Gastroesophageal sphincter (tissue), 4 donors: ENCODE measurements at regions not wholly inside any gene's neighbourhood (a gene's known extent, or its start where the extent isn't known, plus 50 kb on each side); places are given as distances from the start of the nearest gene placed in this dataset.

Source experiments
- ATAC-seq: fragments of 150-250 bp; one replicate; pipeline ENCODE4 v1.9.1; 2016; ENCODE audit warnings: mild to moderate bottlenecking, moderate library complexity
- H3K27ac ChIP-seq, 4 donors: fragments of 200-600 bp; sonication (generic) in 3 of 4; 1 replicate in 3 of 4; 2 replicates in 1 of 4; pipeline ENCODE4 v1.5.1; 2016 to 2019
- H3K27me3 ChIP-seq: fragments of 200-600 bp; sonication (generic); one replicate; pipeline ENCODE4 v1.5.1; 2019
- H3K36me3 ChIP-seq, 2 donors: fragments of 200-600 bp; sonication (generic); one replicate each; pipeline ENCODE4 v1.5.1; 2019; ENCODE audit warnings: control low read depth in 1 of 2
- H3K4me1 ChIP-seq, 3 donors: fragments of 200-600 bp; sonication (generic); 1 replicate in 2 of 3; 2 replicates in 1 of 3; pipeline ENCODE4 v1.5.1; 2016 to 2019; ENCODE audit warnings: control low read depth in 2 of 3
- H3K4me3 ChIP-seq, 2 donors: fragments of 200-600 bp; sonication (generic); one replicate each; pipeline ENCODE4 v1.5.1; 2019; ENCODE audit warnings: mild to moderate bottlenecking in 1 of 2, moderate library complexity in 1 of 2
- H3K9me3 ChIP-seq, 3 donors: fragments of 200-600 bp; sonication (generic); one replicate each; pipeline ENCODE4 v1.5.1; 2017 to 2019; ENCODE audit warnings: control low read depth in 2 of 3
- CTCF ChIP-seq, 4 experiments: fragments of 200-600 bp in 2 of 4; fragments of 450-650 bp in 2 of 4; sonication (generic) in 1 of 4; IDR thresholded peaks; one replicate each; pipeline ENCODE4 v1.5.1; 2017 to 2019; ENCODE audit warnings: antibody characterized with exemption in 4 of 4, mild to moderate bottlenecking in 2 of 4, moderate library complexity in 2 of 4
- EP300 ChIP-seq: sonication (generic); formaldehyde crosslinking; IDR thresholded peaks from one replicate; pipeline ENCODE4 v1.6.1; 2017; ENCODE audit warnings: antibody characterized with exemption, mild to moderate bottlenecking
- POLR2A ChIP-seq, 2 donors: fragments of 450-650 bp; IDR thresholded peaks; one replicate each; pipeline ENCODE4 v1.6.1; 2017; ENCODE audit warnings: antibody characterized with exemption in 2 of 2, mild to moderate bottlenecking in 2 of 2, moderate library complexity in 1 of 2
- POLR2AphosphoS5 ChIP-seq: sonication (generic); formaldehyde crosslinking; IDR thresholded peaks from one replicate; pipeline ENCODE4 v1.6.1; 2017; ENCODE audit warnings: antibody characterized with exemption
- WGBS, 2 donors: methylation state at CpG; one replicate each; pipeline ENCODE4 v1.1.5; 2018; ENCODE audit warnings: low coverage in 1 of 2; 5-methylcytosine and 5-hydroxymethylcytosine counted together

- Histone ChIP-seq H3K27me3 (no peaks in the 10 kb centered on the region), H3K4me1 (peaks cover 16 to 100% (median 64%) of the 10 kb centered on the region in 3 donors), H3K4me3 (no peak overlapping the region), H3K27ac (peak overlapping the region; percentile 16 to 85 (median 80)), H3K9me3 (no peaks in the 10 kb centered on the region), H3K36me3 (peaks cover 0 to 7% of the 10 kb centered on the region in 2 donors)
- 47 to 57% methylated on average over 5 of the region's 5 CpGs for WGBS, 2 donors
- TF ChIP-seq CTCF (IDR thresholded peaks at IDR 0.05) (peak in 1 of 4 experiments; percentile 16), POLR2A (IDR thresholded peaks at IDR 0.05) (no peak), POLR2AphosphoS5 (peak; percentile 79)
- no peak for ATAC-seq
Measured at GRCh38 chr7:130996205-130996832, 262.3 kb upstream of the KLF14 start.

- 43 to 48% methylated on average over 4 to 5 of the region's 6 CpGs for WGBS, 2 donors
- no peaks in the 10 kb centered on the region for H3K9me3 ChIP-seq
- ATAC-seq: no peak
- peaks cover 0 to 11% of the 10 kb centered on the region in 2 donors for H3K36me3 ChIP-seq
- peaks cover 16 to 100% (median 59%) of the 10 kb centered on the region in 3 donors for H3K4me1 ChIP-seq
- H3K4me3 ChIP-seq: no peak overlapping the region
- TF ChIP-seq POLR2A (IDR thresholded peaks at IDR 0.05) (no peak), POLR2AphosphoS5 (peak; percentile 16)
- no peaks in the 10 kb centered on the region for H3K27me3 ChIP-seq
- peak overlapping the region; percentile 16 to 85 (median 80) for H3K27ac ChIP-seq
Measured at GRCh38 chr7:130996833-130997231, 262.8 kb upstream of the KLF14 start.

- Histone ChIP-seq H3K36me3 (peaks cover 0 to 18% of the 10 kb centered on the region in 2 donors), H3K4me3 (no peak overlapping the region), H3K4me1 (peaks cover 16 to 83% (median 45%) of the 10 kb centered on the region in 3 donors), H3K27ac (peak overlapping the region in 1 of 4 donors; percentile 21), H3K9me3 (peaks cover 0 to 5% (median 0%) of the 10 kb centered on the region in 3 donors), H3K27me3 (no peaks in the 10 kb centered on the region)
- WGBS, 2 donors: 85 to 92% methylated on average over 3 of the region's 3 CpGs
- TF ChIP-seq POLR2AphosphoS5: no peak
- TF ChIP-seq CTCF (IDR thresholded peaks at IDR 0.05): no peak
- no peak for TF ChIP-seq POLR2A (IDR thresholded peaks at IDR 0.05)
- TF ChIP-seq EP300: no peak
- ATAC-seq: no peak
Measured at GRCh38 chr7:130998993-130999602, 265.1 kb upstream of the KLF14 start.

- Histone ChIP-seq H3K27me3 (no peaks in the 10 kb centered on the region), H3K9me3 (peaks cover 0 to 5% (median 0%) of the 10 kb centered on the region in 3 donors), H3K4me1 (peaks cover 16 to 83% (median 38%) of the 10 kb centered on the region in 3 donors), H3K4me3 (no peak overlapping the region), H3K36me3 (peaks cover 0 to 18% of the 10 kb centered on the region in 2 donors), H3K27ac (peak overlapping the region in 1 of 4 donors; percentile 21)
- ATAC-seq: no peak
- TF ChIP-seq EP300: no peak
- TF ChIP-seq POLR2AphosphoS5: no peak
- TF ChIP-seq POLR2A (IDR thresholded peaks at IDR 0.05): no peak
- TF ChIP-seq CTCF (IDR thresholded peaks at IDR 0.05): no peak
- WGBS, 2 donors: 87 to 91% methylated on average over 4 of the region's 4 CpGs
Measured at GRCh38 chr7:130999926-131000325, 265.9 kb upstream of the KLF14 start.

GRCh38 chr7:131000389-131000788, 266.4 kb upstream of the KLF14 start:
- Histone ChIP-seq H3K9me3 (peaks cover 0 to 5% (median 0%) of the 10 kb centered on the region in 3 donors), H3K4me3 (no peak overlapping the region), H3K27ac (no peak overlapping the region), H3K36me3 (peaks cover 0 to 18% of the 10 kb centered on the region in 2 donors), H3K27me3 (no peaks in the 10 kb centered on the region), H3K4me1 (peaks cover 13 to 81% (median 33%) of the 10 kb centered on the region in 3 donors)
- TF ChIP-seq CTCF (IDR thresholded peaks at IDR 0.05) (no peak), POLR2A (IDR thresholded peaks at IDR 0.05) (no peak), POLR2AphosphoS5 (no peak), EP300 (no peak)
- ATAC-seq: no peak
- WGBS, 2 donors: 82 to 92% methylated on average over 3 to 6 of the region's 6 CpGs
